Activated naive CD8-positive, alpha-beta T cell treated with anti-CD3 and anti-CD28 coated beads for 36 hours (primary cell): ENCODE measurements at regions not wholly inside any gene's neighbourhood (a gene's known extent, or its start where the extent isn't known, plus 50 kb on each side); places are given as distances from the start of the nearest gene placed in this dataset.

ENCODE experiments used
- DNase-seq: peaks from one replicate; pipeline ENCODE4 v3.0.0; 2021
- H3K27ac Mint-ChIP-seq: one replicate; pipeline ENCODE4 v1.8.0; 2022; ENCODE audit warnings: mild to moderate bottlenecking, moderate library complexity, mixed read lengths
- H3K27me3 Mint-ChIP-seq: one replicate; pipeline ENCODE4 v1.8.0; 2022; ENCODE audit warnings: mild to moderate bottlenecking, mixed read lengths
- H3K36me3 Mint-ChIP-seq: one replicate; pipeline ENCODE4 v1.8.0; 2021; ENCODE audit warnings: mild to moderate bottlenecking, mixed read lengths
- H3K4me1 Mint-ChIP-seq: one replicate; pipeline ENCODE4 v1.8.0; 2021; ENCODE audit warnings: mixed read lengths
- H3K4me3 Mint-ChIP-seq: one replicate; pipeline ENCODE4 v1.8.0; 2022; ENCODE audit warnings: mild to moderate bottlenecking, moderate library complexity, mixed read lengths
- H3K9me3 Mint-ChIP-seq: one replicate; pipeline ENCODE4 v1.8.0; 2022; ENCODE audit warnings: mixed read lengths

DNA sequence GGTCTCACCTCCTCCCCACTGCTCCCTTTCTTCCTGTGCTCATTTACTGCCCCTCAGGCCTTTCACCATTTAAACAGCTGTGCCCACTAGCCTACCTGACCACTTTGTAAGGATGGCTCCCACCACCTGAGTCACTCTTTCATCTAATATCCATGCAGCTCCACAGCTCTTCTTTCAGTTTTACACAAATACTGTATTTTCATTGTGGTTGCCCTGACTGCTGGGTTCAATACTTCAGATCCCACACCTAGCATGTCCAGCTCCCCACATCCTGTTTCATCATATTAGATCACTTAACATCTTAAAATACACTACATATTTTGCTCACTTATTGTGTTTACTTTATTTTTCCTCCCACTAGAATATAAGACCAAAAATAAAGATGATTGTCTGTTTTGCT lies 1110.6 kb downstream of the TSN start:
- Mint-ChIP-seq H3K4me1 (no peaks in the 10 kb centered on the region), H3K36me3 (no peaks in the 10 kb centered on the region), H3K4me3 (no peak overlapping the region), H3K27me3 (no peaks in the 10 kb centered on the region), H3K27ac (no peak overlapping the region), H3K9me3 (peaks cover 4% of the 10 kb centered on the region)
- DNase-seq, result no peak

DNA sequence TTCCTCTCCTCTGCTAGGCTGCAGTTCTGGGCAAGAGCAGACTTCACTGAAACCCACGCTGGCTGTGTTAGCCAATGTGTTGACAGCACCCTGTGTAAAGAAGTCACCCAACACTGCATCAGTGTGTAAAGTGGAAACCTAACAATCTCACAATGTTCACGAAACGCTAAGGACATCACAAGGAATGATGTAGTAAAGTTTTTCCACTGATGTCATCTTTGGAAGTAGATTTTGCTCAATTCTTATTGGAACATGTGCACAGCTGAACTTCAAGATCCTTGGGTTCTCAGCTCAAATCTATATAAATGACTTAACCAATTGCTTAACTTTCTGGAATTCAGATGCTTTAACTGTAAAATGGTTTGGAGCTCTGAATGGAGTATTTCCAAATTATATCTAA lies 1112.5 kb downstream of the TSN start:
- H3K9me3 Mint-ChIP-seq, result peaks cover 4% of the 10 kb centered on the region
- no peaks in the 10 kb centered on the region for H3K4me1 Mint-ChIP-seq
- no peak overlapping the region for H3K27ac Mint-ChIP-seq
- H3K27me3 Mint-ChIP-seq, result no peaks in the 10 kb centered on the region
- H3K36me3 Mint-ChIP-seq, result no peaks in the 10 kb centered on the region
- no peak for DNase-seq
- no peak overlapping the region for H3K4me3 Mint-ChIP-seq

DNA sequence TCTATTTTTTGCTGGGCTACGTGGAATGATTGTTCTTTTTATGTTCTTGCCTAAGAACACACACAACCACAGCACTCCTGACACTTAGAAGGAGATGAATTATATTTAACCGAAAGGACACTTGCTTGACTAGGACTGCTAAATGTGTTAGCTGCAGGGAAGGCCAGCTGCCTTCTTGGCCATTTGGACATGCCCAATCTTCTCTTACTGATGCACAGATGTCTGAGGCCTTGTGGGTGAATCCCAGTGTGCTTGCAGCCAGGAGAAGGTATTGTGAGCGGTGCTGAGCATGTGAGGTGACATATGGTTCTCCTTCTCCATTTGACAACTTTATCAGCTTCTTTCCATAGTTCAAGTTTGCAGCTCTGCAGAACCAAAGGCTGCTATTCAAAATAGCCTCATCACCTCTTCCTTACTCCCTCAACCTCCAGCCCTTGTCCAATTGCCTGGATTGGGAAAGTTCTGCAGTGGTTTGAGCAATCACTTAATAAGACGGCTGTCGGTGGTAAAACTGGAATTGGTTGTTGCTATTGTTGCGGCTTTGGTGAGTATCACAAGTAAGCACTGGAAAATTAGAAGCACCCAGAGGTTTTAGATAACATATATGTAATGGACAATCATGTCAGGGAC lies 1113.3 kb downstream of the TSN start:
- Mint-ChIP-seq H3K27ac (no peak overlapping the region), H3K27me3 (no peaks in the 10 kb centered on the region), H3K4me3 (no peak overlapping the region), H3K9me3 (peaks cover 4% of the 10 kb centered on the region), H3K4me1 (no peaks in the 10 kb centered on the region), H3K36me3 (no peaks in the 10 kb centered on the region)
- no peak for DNase-seq

DNA sequence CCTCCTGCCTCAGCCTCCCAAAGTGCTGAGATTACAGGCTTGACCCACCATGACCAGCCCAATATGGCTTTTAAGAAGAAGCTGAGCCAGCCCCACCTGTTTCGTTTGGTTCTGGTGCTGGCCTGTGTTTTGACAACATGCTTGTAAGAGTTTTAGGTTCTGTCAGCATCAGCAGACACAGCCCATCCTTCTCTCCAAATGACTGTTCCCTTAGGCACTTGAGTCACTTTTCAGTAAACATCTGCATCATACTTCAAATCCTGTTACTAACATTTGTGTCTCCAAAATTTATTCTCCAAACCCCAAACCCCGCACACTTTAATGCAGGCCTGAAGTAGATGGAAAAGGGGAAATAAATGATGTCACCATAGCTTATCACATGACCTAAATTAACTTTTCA lies 1118.5 kb downstream of the TSN start:
- no peak overlapping the region for H3K4me3 Mint-ChIP-seq
- no peak overlapping the region for H3K27ac Mint-ChIP-seq
- DNase-seq, result no peak
- H3K4me1 Mint-ChIP-seq, result no peaks in the 10 kb centered on the region
- H3K9me3 Mint-ChIP-seq, result no peaks in the 10 kb centered on the region
- no peaks in the 10 kb centered on the region for H3K36me3 Mint-ChIP-seq
- no peaks in the 10 kb centered on the region for H3K27me3 Mint-ChIP-seq

DNA sequence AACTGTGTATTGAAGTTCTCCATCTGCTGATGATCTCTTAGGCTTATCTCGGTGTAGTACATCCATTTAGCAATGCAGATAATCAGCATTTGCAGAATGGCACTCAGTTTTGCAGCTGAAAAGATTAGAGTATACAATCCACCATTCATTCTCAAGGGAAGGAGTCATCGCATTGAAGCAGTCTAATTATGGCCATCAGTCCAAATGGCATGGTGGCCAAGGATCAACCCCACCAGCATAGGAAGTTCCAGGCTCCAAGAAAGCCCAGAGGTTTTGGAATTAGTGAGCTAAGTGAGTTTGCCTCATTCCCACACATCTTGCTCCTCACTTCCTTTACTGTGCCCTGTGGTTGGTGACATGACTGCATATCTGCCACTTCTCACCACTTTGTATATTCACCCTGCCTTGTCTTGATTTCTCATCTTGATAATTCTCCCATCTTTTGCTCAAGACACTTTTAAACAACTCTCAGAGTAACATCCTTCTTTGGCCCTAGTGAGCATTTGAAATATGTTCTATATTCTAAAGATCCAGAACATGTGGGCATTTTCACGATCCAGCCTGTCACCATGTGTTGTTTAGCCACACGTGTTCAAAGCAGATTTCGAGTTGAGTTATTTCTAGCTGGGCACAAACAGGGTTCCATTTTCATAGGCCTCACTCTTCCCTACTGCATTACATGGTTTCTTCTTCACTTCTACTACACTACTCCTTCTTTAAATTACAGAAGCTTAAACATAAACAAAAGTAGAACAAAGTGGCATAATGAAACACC lies 1119.8 kb downstream of the TSN start:
- Mint-ChIP-seq H3K27ac (no peak overlapping the region), H3K4me3 (no peak overlapping the region), H3K36me3 (no peaks in the 10 kb centered on the region), H3K9me3 (no peaks in the 10 kb centered on the region), H3K4me1 (no peaks in the 10 kb centered on the region), H3K27me3 (no peaks in the 10 kb centered on the region)
- DNase-seq, result no peak

DNA sequence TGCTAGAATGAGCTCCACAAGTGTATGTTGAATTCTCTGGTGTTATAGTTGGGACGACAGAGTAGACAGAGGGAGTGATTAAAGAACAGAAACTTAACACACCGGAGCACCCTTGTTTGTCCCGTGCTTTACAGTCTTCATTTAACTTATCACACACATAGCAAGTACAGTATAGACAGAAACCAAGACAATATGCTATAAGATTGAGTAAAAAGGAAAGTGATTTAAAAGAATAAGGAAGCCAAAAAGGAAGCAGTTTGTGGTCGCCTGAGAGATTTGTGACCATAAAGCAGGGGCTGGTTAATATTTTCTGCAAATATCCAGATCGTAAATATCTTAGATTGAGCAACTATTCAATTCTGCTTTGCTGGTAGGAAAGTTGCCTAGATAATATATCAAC lies 1128.4 kb downstream of the TSN start:
- H3K36me3 Mint-ChIP-seq, result no peaks in the 10 kb centered on the region
- H3K27ac Mint-ChIP-seq, result no peak overlapping the region
- H3K4me3 Mint-ChIP-seq, result no peak overlapping the region
- no peaks in the 10 kb centered on the region for H3K27me3 Mint-ChIP-seq
- no peaks in the 10 kb centered on the region for H3K9me3 Mint-ChIP-seq
- no peaks in the 10 kb centered on the region for H3K4me1 Mint-ChIP-seq
- no peak for DNase-seq

DNA sequence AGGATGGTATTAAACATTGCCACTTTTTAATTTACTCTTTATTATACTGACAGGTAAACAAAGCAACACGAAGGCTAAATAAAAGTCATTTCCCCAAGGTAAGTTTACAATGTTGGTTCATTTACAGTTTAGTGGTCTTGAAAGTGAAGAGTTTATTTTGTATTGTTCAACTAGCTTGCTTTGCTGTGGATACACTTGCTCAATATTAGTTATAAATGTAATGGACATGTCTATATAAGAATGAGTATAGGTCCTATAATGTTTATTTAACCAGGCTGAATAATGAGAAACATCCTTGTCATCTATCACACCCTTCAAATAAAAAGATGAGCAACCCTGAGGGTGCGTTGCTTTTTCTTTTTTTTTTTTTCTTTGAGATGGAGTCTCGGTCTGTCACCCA lies 1129.4 kb downstream of the TSN start:
- Mint-ChIP-seq H3K9me3 (no peaks in the 10 kb centered on the region), H3K36me3 (no peaks in the 10 kb centered on the region), H3K27me3 (no peaks in the 10 kb centered on the region), H3K27ac (no peak overlapping the region), H3K4me3 (no peak overlapping the region), H3K4me1 (no peaks in the 10 kb centered on the region)
- DNase-seq, result no peak

DNA sequence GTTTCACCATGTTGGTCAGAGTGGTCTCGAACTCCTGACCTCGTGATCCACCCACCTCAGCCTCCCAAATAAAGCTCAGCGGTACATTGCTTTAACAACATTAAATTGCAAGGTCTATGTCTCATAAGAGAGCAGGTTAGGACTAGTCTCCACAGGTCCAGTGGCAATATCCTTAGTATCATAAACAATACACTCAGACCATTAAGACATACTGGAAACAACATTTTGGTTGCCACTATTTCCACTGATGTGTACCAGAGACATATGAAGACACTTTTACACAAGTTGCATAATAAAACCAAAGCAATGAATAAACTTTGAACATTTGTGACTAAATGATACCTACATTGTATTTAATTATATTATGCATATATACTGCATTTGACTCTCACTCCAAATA lies 1130.0 kb downstream of the TSN start:
- H3K27me3 Mint-ChIP-seq, result no peaks in the 10 kb centered on the region
- no peak overlapping the region for H3K27ac Mint-ChIP-seq
- no peaks in the 10 kb centered on the region for H3K36me3 Mint-ChIP-seq
- H3K9me3 Mint-ChIP-seq, result no peaks in the 10 kb centered on the region
- DNase-seq, result no peak
- no peaks in the 10 kb centered on the region for H3K4me1 Mint-ChIP-seq
- no peak overlapping the region for H3K4me3 Mint-ChIP-seq

DNA sequence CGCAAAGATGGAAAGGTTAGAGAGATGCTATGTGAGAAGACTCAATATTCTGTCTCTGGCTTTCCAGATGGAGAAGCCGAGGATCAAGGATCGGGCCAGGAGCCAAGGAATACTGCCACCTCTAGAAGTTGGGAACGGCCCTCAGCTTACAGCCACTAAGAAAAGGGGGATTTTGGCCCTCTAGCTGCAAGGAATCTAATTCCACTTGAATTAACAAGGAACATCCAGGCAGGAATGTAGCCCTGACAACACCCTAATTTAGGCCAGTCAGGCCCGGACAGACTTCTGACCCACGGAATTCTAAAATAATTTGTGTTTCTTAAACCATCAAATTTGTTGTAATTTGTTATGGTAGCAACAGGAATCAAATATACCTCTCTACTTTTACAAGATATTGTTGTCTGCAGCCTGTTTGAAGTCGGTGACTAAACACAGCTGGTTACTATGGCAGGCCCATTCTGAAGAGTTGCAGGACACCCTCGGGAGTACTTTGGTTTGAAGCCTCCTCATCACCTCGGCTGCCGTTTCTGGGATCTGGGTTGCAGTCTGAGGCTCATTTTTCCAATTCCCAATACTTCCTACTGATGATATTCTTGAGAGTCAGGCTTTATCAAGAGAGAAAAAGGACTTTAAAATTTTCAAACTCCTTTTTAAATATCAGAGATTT lies 1131.2 kb downstream of the TSN start:
- H3K9me3 Mint-ChIP-seq, result no peaks in the 10 kb centered on the region
- no peak for DNase-seq
- no peaks in the 10 kb centered on the region for H3K36me3 Mint-ChIP-seq
- no peaks in the 10 kb centered on the region for H3K27me3 Mint-ChIP-seq
- no peaks in the 10 kb centered on the region for H3K4me1 Mint-ChIP-seq
- no peak overlapping the region for H3K4me3 Mint-ChIP-seq
- no peak overlapping the region for H3K27ac Mint-ChIP-seq

DNA sequence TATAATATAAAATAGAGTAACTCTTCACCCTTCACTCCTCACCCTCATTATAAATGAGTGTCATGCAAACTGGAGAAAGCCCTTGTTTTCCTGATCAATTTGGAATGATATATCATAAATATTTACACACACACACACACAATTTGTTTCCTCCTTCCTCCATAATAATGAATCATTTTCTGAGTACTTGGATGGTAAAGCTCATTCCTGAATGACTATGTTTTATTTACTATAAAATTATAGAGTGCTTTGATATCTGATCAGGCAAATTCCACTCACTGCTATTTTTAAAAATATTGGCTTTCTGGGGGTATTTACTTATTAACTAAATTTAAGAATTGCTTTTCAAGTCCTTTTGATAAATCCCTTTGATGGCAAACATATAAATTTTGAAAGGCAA lies 1125.5 kb upstream of the CNTNAP5 start:
- Mint-ChIP-seq H3K36me3 (no peaks in the 10 kb centered on the region), H3K27ac (no peak overlapping the region), H3K4me1 (no peaks in the 10 kb centered on the region), H3K9me3 (peaks cover 4% of the 10 kb centered on the region), H3K27me3 (no peaks in the 10 kb centered on the region), H3K4me3 (no peak overlapping the region)
- no peak for DNase-seq

DNA sequence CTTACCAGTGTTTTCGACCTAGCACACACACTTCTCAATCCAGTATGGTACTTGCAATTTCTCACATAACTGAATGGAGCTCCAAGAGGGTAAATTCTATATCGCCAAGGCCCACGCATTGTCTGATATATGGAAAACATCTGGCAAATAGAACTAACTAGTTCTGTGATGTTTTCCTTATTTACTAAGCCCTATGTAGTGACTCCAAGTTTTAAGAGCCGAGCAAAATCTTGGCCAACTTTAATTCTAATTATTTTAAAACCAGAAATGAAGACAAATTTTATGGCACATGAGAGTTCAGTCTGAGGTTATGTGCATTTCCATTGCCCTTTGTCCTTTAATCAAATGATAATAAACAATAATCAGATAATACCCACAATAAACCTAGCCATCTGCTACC lies 1119.7 kb upstream of the CNTNAP5 start:
- DNase-seq, result no peak
- Mint-ChIP-seq H3K4me3 (no peak overlapping the region), H3K36me3 (no peaks in the 10 kb centered on the region), H3K4me1 (no peaks in the 10 kb centered on the region), H3K27ac (no peak overlapping the region), H3K9me3 (no peaks in the 10 kb centered on the region), H3K27me3 (no peaks in the 10 kb centered on the region)

DNA sequence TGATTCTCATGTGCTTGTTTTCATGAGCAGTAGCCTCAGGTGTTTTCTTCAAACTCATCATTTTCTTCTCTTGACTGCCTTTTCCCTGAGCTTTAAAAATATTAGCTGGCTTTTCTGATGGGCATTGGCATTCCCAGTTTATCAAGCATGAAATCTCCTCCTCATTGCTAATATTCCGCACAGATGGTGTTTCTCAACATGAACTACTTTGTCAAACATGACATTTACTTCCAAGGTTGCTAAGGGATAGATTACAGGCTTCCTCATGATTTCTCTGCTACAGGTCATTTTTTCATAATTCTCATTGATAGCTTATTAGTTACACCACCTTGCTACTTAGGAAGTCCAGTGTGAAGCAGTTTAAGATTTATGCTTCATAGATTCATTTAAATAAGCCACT lies 1116.9 kb upstream of the CNTNAP5 start:
- Mint-ChIP-seq H3K4me1 (no peaks in the 10 kb centered on the region), H3K9me3 (peaks cover 2% of the 10 kb centered on the region), H3K27ac (no peak overlapping the region), H3K4me3 (no peak overlapping the region), H3K27me3 (no peaks in the 10 kb centered on the region), H3K36me3 (no peaks in the 10 kb centered on the region)
- DNase-seq, result no peak

DNA sequence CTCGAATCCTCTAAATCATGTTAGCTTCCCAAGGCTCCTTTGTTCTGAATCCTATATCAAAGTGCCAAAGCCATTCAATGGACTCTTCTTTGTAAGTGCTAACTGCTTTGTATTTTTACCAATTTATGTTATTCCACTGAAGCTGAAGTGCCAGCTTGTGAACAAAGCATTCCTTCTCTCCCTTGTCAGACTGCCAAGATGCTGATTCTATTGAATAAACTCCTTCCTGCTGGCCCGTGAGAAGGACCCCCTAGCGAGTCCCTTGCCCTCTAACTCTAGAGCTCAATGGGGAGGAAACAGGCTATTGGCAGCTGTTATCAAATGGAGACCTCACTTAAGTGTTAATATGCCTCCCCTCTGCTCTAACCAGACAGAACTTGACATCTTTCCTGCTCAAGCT lies 1097.9 kb upstream of the CNTNAP5 start:
- no peak for DNase-seq
- no peak overlapping the region for H3K27ac Mint-ChIP-seq
- no peaks in the 10 kb centered on the region for H3K27me3 Mint-ChIP-seq
- peaks cover 12% of the 10 kb centered on the region for H3K9me3 Mint-ChIP-seq
- H3K4me3 Mint-ChIP-seq, result no peak overlapping the region
- peaks cover 2% of the 10 kb centered on the region for H3K36me3 Mint-ChIP-seq
- H3K4me1 Mint-ChIP-seq, result no peaks in the 10 kb centered on the region

DNA sequence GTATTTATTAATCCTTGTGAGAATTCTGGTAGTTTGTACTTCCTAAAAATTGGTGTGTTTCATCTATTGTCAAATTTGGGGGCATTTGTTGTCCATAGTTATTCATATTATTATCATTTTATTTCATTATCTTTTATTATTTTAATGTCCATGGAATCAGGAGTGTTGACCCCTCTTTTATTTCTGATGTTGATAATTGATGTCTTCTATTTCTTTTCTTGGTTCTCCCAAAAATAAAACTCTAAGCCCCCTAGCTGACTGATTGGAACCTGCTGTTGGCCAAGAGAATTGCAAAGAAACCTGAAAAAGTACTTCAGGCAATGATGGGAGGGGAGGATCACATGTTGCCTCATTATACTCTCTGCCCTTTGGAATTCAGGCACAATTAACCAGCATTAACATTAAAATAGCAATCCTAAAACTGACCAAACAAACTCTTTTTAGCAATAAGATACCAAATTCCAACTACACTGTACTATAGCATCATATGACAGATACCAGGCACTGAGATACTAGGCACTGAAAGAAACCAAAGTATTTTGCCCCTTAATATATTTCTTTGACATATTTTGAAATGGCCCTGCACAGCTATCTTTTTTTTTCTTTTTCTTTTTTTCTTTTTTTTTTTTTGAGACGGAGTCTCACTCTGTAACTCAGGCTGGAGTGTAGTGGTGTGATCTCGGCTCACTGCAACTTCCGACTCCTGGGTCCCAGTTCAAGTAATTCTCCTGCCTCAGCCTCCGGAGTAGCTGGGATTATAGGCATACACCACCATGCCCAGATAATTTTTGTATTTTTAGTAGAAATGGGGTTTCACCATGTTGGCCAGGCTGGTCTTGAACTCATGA lies 1097.2 kb upstream of the CNTNAP5 start:
- Mint-ChIP-seq H3K36me3 (peaks cover 2% of the 10 kb centered on the region), H3K27me3 (no peaks in the 10 kb centered on the region), H3K27ac (no peak overlapping the region)

DNA sequence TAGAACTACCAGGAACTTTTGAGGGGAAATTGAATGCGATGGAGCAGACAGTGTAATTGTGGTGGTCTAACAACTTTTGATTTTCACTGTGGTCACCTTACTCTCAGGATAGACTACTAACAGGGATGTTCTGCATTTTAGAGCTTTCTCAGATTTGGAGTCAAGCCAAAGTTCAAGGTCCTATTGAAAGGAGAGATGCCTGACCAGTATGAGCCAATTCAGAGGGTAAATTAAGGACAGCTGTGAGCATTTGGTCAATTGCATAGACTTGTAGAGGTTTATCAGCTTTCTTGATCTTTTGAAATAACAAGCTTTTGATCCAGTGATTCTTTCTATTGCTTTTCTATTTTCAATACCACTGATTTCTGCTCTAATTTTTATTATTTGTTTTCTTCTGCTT lies 1095.7 kb upstream of the CNTNAP5 start:
- DNase-seq, result no peak
- Mint-ChIP-seq H3K4me3 (no peak overlapping the region), H3K27ac (no peak overlapping the region), H3K4me1 (no peaks in the 10 kb centered on the region), H3K27me3 (no peaks in the 10 kb centered on the region), H3K9me3 (peaks cover 12% of the 10 kb centered on the region), H3K36me3 (peaks cover 2% of the 10 kb centered on the region)

More for the DNA sequence above, 1097.2 kb upstream of the CNTNAP5 start:
- Mint-ChIP-seq H3K4me1 (no peaks in the 10 kb centered on the region), H3K4me3 (no peak overlapping the region), H3K9me3 (peaks cover 12% of the 10 kb centered on the region)
- DNase-seq, result no peak
